ENCODE measurements at regions not wholly inside any gene's neighbourhood (a gene's known extent, or its start where the extent isn't known, plus 50 kb on each side); places are given as distances from the start of the nearest gene placed in this dataset.
"Not testable (repeated sequence)": the region's sequence is repeated elsewhere in the genome, so short reads cannot be mapped to it uniquely, and the experiment has no call there.

GRCh38 chr5:111612013-111612630, 99.8 kb upstream of the STARD4 start:
- H3K9ac ChIP-seq (ENCODE audit: low read depth, low read length); H2AFZ ChIP-seq (replicated peaks; ENCODE audit: low read length, poor library complexity); H4K91ac ChIP-seq (ENCODE audit: insufficient read depth, low read depth, low read length); H3K4me3 ChIP-seq (ENCODE audit: insufficient read depth, low read depth, low read length); H3K27ac ChIP-seq (ENCODE audit: insufficient read depth, low read length); CTCF ChIA-PET; POLR2A ChIA-PET (ENCODE audit: unreplicated experiment); H2BK20ac ChIP-seq (ENCODE audit: low read depth, low read length); H4K20me1 ChIP-seq (ENCODE audit: insufficient read depth, low read length); H3K9me3 ChIP-seq (ENCODE audit: control insufficient read depth, insufficient read depth, low read length); DNase-seq; H3K23ac ChIP-seq (ENCODE audit: low read depth, low read length); H3K4ac ChIP-seq (ENCODE audit: low read depth, low read length); H2AK9ac ChIP-seq (replicated peaks; ENCODE audit: low read depth, low read length, poor library complexity); H3K56ac ChIP-seq (ENCODE audit: extremely low read depth, insufficient read depth, low read length); H2BK15ac ChIP-seq (ENCODE audit: low read depth, low read length); intact Hi-C loops (cut with micrococcal nuclease); H4K8ac ChIP-seq (ENCODE audit: low read depth in 2 of 2, low read length in 2 of 2); H3K14ac ChIP-seq (replicated peaks; ENCODE audit: low read depth, low read length); H3K18ac ChIP-seq (ENCODE audit: low read depth, low read length); in situ Hi-C loops (cut with MboI; ENCODE audit: low sequenced_read_pairs); H2BK5ac ChIP-seq (ENCODE audit: low read depth, low read length, poor library complexity, severe bottlenecking); H3K4me1 ChIP-seq (ENCODE audit: control insufficient read depth, insufficient read depth, low read length); BruUV-seq (replicated peaks); ATAC-seq (ENCODE audit: low read depth); H2AK5ac ChIP-seq (ENCODE audit: low read depth, low read length); H3K27me3 ChIP-seq (ENCODE audit: control insufficient read depth, insufficient read depth, low read length); H2BK120ac ChIP-seq (ENCODE audit: low read depth, low read length); H4K5ac ChIP-seq (ENCODE audit: low read depth, low read length); H3K9me1 ChIP-seq (ENCODE audit: insufficient read depth, low read length); H3K36me3 ChIP-seq (ENCODE audit: control insufficient read depth, insufficient read depth, low read length); H3K79me1 ChIP-seq (ENCODE audit: low read depth in 1 of 2, low read length in 2 of 2); H3K4me2 ChIP-seq (ENCODE audit: low read depth, low read length); dilution Hi-C loops (cut with HindIII; ENCODE audit: low sequenced_read_pairs, unreplicated experiment): not testable (repeated sequence)
- WGBS, 2 experiments (ENCODE audit: extremely low coverage in 2 of 2, insufficient read length in 1 of 2): 96% methylated on average over 10 of the region's 32 CpGs; no CpG with 5 or more reads in 1 of the 2 experiments

Data from IMR-90 (cell line).